ENCODE measurements at regions not wholly inside any gene's neighbourhood (a gene's known extent, or its start where the extent isn't known, plus 50 kb on each side); places are given as distances from the start of the nearest gene placed in this dataset.

GRCh38 chr1:2926447-2927055, 94.7 kb upstream of the ACTRT2 start:
- TF ChIP-seq CTCF (IDR thresholded peaks at IDR 0.05) = no peak
- Histone ChIP-seq H3K79me2 (no peaks in the 10 kb centered on the region), H3K4me3 (ENCODE audit: low read depth, low read length) (no peak overlapping the region), H3K27me3 (ENCODE audit: control insufficient read depth, insufficient read depth, low read length) (no peaks in the 10 kb centered on the region), H2AFZ (no peak overlapping the region), H3K9me3 (ENCODE audit: control insufficient read depth, low read length) (no peaks in the 10 kb centered on the region), H3K4me2 (ENCODE audit: low read length) (no peak overlapping the region), H3K27ac (no peak overlapping the region), H3K9ac (no peak overlapping the region), H3K36me3 (ENCODE audit: control insufficient read depth, insufficient read depth, low read length) (no peaks in the 10 kb centered on the region), H3K4me1 (no peaks in the 10 kb centered on the region)

- Histone ChIP-seq H2AFZ (no peak overlapping the region), H3K27ac (no peak overlapping the region), H3K9ac (no peak overlapping the region), H3K36me3 (ENCODE audit: control insufficient read depth, insufficient read depth, low read length) (no peaks in the 10 kb centered on the region), H3K9me3 (ENCODE audit: control insufficient read depth, low read length) (no peaks in the 10 kb centered on the region), H3K79me2 (no peaks in the 10 kb centered on the region), H3K4me2 (ENCODE audit: low read length) (no peak overlapping the region), H3K4me1 (no peaks in the 10 kb centered on the region), H3K27me3 (ENCODE audit: control insufficient read depth, insufficient read depth, low read length) (no peaks in the 10 kb centered on the region), H3K4me3 (ENCODE audit: low read depth, low read length) (no peak overlapping the region)
- no peak for TF ChIP-seq CTCF (IDR thresholded peaks at IDR 0.05)
These were observed 93.6 kb upstream of the ACTRT2 start for GRCh38 chr1:2927393-2928360.

GRCh38 chr1:2928366-2929325, 92.6 kb upstream of the ACTRT2 start:
- no peak overlapping the region for H3K4me2 ChIP-seq (ENCODE audit: low read length)
- no peak overlapping the region for H3K4me3 ChIP-seq (ENCODE audit: low read depth, low read length)
- H3K9me3 ChIP-seq (ENCODE audit: control insufficient read depth, low read length) = no peaks in the 10 kb centered on the region
- no peaks in the 10 kb centered on the region for H3K79me2 ChIP-seq
- H3K4me1 ChIP-seq = no peaks in the 10 kb centered on the region
- H3K36me3 ChIP-seq (ENCODE audit: control insufficient read depth, insufficient read depth, low read length) = no peaks in the 10 kb centered on the region
- H3K9ac ChIP-seq = no peak overlapping the region
- H3K27ac ChIP-seq = no peak overlapping the region
- H3K27me3 ChIP-seq (ENCODE audit: control insufficient read depth, insufficient read depth, low read length) = no peaks in the 10 kb centered on the region
- no peak for TF ChIP-seq CTCF (IDR thresholded peaks at IDR 0.05)
- H2AFZ ChIP-seq = no peak overlapping the region

GRCh38 chr1:2929335-2929734, 91.9 kb upstream of the ACTRT2 start:
- H3K79me2 ChIP-seq = no peaks in the 10 kb centered on the region
- no peak overlapping the region for H3K4me3 ChIP-seq (ENCODE audit: low read depth, low read length)
- H3K27me3 ChIP-seq (ENCODE audit: control insufficient read depth, insufficient read depth, low read length) = no peaks in the 10 kb centered on the region
- TF ChIP-seq CTCF (IDR thresholded peaks at IDR 0.05) = no peak
- H3K4me2 ChIP-seq (ENCODE audit: low read length) = no peak overlapping the region
- H3K4me1 ChIP-seq = no peaks in the 10 kb centered on the region
- H2AFZ ChIP-seq = no peak overlapping the region
- no peak overlapping the region for H3K9ac ChIP-seq
- H3K9me3 ChIP-seq (ENCODE audit: control insufficient read depth, low read length) = no peaks in the 10 kb centered on the region
- no peaks in the 10 kb centered on the region for H3K36me3 ChIP-seq (ENCODE audit: control insufficient read depth, insufficient read depth, low read length)
- H3K27ac ChIP-seq = no peak overlapping the region
